SW480 (cell line): ENCODE measurements at regions not wholly inside any gene's neighbourhood (a gene's known extent, or its start where the extent isn't known, plus 50 kb on each side); places are given as distances from the start of the nearest gene placed in this dataset.
A peak's percentile ranks its signal among the peaks of the same experiment; 100 is the strongest.

Source experiments
- DNase-seq: peaks from one replicate; pipeline ENCODE4 v3.0.0-alpha.2; 2016; ENCODE audit warnings: low spot score

GRCh38 chr6:47117314-47117713 lies 75.2 kb upstream of the ADGRF1 start:
- DNase-seq = no peak

- no peak for DNase-seq
Observed at GRCh38 chr6:47116606-47117005, 74.5 kb upstream of the ADGRF1 start.

DNA sequence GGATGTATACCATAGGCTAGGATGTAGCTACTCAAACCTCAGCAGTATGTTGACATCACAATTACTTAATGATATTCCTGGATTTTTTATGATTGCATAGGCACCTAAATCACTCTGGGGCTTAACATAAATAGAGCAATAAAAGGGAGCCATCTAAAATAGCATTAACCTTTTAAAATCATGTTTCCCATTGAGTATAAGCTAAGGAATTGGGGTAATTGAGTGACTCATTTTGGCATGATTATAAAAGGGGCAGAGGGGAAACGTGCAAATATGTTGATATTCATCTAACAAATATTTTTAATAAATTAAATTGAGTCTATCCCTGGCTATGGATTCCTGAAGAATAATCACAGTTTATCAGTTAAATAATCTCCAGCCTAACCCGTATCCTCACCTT lies 74.0 kb upstream of the ADGRF1 start:
- no peak for DNase-seq

DNA sequence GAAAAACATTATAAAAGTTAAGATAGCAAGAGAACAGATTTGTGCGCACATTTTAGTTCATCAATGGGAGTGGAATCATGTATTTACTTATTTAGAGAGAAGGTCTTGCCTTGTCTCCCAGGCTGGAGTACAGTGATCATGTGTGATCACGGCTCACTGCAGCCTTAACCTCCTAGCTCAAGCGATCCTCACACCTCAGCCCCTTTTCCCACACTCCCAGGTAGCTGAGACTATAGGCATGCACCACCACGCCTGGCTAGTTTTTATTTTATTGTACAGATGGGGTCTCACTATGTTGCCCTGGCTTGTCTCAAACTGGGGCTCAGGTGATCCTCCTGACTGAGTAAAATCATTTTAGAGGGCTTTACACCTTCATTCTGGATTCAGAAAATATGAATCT lies 72.3 kb upstream of the ADGRF1 start:
- no peak for DNase-seq

DNA sequence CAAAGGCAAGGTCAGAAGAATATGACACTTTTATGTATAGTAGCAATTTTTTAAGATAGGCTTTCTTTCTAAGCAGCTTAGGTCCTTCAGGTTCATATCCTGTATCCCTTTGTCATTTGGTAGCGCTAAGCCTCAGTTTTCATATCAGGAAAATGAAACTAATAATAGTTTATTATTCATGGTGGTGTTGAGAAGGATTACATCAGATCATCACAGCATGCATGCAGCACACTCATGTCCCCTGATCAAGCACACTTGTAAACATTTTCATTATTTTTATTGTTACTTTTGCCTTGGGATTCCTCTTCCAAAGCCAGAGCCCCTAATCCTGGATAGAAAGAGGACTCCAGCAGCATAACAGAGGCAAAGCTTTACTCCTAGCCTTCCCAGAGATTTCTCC lies 70.2 kb upstream of the ADGRF1 start:
- DNase-seq = peak; percentile 13

- DNase-seq = peak; percentile 49
Observed at GRCh38 chr6:47111685-47112084, 69.6 kb upstream of the ADGRF1 start.

- DNase-seq = no peak
Observed at GRCh38 chr6:47109281-47109680, 67.1 kb upstream of the ADGRF1 start.

DNA sequence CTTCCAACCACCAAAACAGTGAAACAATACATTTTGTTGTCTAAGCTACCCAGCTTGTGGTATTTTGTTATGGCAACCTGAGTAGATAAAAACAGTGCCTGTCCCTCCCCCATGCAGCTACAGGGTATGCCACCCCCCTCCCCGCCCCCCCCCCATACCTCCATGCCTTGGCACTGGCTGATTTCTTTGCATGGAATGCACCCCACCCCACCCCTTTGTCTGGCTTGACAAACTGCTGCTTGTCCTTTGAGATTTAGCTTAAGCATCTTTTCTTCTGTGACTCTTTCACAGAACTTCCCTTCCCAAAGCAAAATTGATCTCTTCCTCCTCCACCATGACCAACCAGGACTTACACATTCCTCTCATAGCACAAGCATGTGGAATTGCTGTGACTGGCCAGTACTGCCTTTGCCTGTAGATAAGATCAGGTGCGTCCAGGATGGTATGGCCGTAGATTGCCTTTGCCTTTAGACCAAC lies 64.6 kb upstream of the ADGRF1 start:
- peak; percentile 72 for DNase-seq

GRCh38 chr6:47106216-47106615 lies 64.1 kb upstream of the ADGRF1 start:
- peak; percentile 27 for DNase-seq

GRCh38 chr6:47105469-47106178 lies 63.5 kb upstream of the ADGRF1 start:
- DNase-seq = no peak

GRCh38 chr6:47103931-47104330 lies 61.8 kb upstream of the ADGRF1 start:
- no peak for DNase-seq

DNA sequence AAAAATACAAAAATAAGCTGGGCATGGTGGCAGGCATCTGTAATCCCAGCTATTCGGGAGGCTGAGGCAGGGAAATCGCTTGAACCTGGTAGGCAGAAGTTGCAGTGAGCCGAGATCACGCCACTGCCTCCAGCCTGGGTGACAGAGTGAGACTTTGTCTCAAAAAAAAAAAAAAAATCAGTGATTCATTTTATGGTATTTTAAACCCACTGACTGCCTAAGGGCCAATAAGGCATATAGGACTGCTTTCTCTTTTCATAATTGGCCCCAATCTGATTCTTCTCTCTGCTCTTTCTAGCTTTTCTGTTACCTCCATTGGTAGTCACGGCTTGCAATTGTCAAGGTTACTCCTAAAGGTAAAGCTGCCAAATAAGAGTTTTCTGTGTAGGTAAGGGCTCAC lies 60.2 kb upstream of the ADGRF1 start:
- DNase-seq = no peak

- DNase-seq = no peak
Observed at GRCh38 chr6:47098570-47098993, 56.5 kb upstream of the ADGRF1 start.

DNA sequence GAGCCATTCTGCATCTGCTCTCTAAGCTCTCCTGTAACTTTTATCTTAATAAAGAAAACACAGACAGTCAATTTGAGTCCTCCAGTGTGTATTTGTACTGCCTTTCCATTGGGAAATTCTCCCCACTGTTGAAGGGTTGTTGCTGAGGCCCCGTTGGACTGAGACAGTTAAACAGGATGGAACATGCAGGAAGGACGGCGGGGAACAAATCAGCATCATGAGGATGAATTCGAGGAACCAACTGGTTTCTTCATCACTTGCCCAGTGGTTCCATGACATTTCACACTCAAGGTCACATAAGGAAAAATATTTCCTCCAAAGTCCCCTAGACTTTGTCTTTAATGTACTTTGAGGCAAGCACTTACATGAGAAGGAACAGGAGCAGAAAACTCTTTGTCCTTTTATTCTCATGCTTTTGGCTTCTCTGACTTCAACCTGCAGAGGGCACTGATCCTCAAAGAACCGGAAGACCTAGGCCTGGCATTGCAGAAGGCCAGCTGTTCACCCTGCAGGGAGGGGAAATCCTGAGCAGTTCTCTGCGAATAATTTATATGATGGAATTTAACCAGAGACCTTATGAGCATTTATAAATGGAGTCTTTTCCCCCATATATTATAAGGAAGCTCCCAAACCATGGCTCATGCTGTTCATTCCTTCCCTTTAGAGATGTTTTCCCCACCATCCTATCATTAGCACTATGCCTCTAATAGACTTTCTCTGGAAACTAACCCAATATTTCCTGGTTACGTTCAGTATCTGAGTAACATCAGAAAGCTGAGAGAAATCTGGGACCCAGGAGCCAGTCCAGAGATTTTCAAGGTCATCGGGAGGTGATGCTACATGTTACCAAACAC lies 55.2 kb upstream of the ADGRF1 start:
- DNase-seq = peak; percentile 73

- no peak for DNase-seq
Observed at GRCh38 chr6:47096211-47096895, 54.2 kb upstream of the ADGRF1 start.

DNA sequence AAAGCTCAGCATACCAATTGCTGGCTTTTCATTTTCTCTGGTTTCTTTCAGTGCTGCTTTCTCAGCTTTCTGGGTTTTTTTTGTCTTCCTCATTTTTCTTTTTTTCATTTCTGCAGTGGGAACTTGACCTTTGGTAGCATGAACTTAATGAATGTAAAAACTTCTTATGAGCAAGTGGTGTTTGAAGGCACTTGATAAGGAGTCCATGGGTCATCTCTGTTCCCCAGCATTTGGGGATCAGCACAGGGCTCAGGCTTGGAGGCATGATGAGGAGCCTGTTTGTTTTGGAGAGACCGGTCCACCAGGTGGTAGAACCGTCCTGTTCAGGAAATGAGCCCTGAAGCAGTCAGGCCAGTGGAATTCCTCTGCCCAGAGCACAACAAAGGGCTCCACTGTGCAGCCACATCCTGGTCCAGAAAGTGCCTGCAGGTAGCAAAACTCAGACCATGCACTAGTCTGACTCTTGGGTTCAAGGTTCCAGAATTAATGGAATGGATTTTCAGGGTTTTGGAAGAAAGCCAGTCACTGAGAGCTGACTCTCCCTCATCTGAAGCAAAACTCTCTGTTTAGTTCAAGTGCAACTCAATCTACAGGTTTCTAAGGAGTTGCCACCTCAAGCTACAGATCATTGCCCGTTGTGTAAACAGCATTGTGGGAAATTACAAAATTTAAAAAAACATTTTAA lies 52.3 kb upstream of the ADGRF1 start:
- peak; percentile 36 for DNase-seq

DNA sequence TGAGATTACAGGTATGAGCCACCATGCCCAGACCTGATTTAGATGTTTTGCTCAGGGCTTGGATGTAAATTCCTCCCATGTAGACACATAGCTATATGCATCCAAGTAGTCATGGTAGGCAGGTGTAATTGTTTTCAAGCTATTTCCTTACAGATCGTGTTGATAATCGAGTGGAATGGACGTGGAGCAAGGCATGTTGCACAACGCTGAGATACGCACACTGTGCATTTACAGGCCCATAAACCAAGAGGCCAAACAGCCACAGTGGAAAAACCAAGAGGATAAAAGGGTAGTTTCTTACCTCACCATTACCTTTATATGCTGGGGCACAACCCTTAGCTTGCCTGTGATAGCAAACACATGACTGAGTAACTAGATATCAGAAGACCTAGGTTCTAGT lies 51.0 kb upstream of the ADGRF1 start:
- no peak for DNase-seq

- DNase-seq = no peak
Observed at GRCh38 chr6:47091886-47092668, 49.9 kb upstream of the ADGRF1 start.
